ENCODE measurements at regions not wholly inside any gene's neighbourhood (a gene's known extent, or its start where the extent isn't known, plus 50 kb on each side); places are given as distances from the start of the nearest gene placed in this dataset.
"Not testable (repeated sequence)": the region's sequence is repeated elsewhere in the genome, so short reads cannot be mapped to it uniquely, and the experiment has no call there.

GRCh38 chr3:130175195-130175594, 93.6 kb downstream of the ALG1L2 start:
- H3K79me2 ChIP-seq (ENCODE audit: control insufficient read depth, insufficient read depth, low read length); dilution Hi-C loops (cut with MboI; ENCODE audit: extremely low pct_ligation_motif_present, low sequenced_read_pairs); H3K4me3 ChIP-seq (replicated peaks in 1 of 3; ENCODE audit: insufficient read depth in 1 of 3, low read depth in 1 of 3, low read length in 3 of 3); H2AFZ ChIP-seq (ENCODE audit: low read depth, low read length); H3K27me3 ChIP-seq (ENCODE audit: control insufficient read depth in 2 of 2, insufficient read depth in 2 of 2, low read length in 2 of 2); DNase-seq (ENCODE audit: low read depth, low spot score); H3K27ac ChIP-seq (ENCODE audit: insufficient read depth, low read depth, low read length); H3K9me3 ChIP-seq (replicated peaks; ENCODE audit: control insufficient read depth, insufficient read depth, low read length); POLR2A ChIA-PET; H3K36me3 ChIP-seq (ENCODE audit: control insufficient read depth in 2 of 2, extremely low read depth in 1 of 2, insufficient read depth in 2 of 2, low read length in 2 of 2); FAIRE-seq; BruUV-seq (replicated peaks); H3K9ac ChIP-seq (replicated peaks; ENCODE audit: extremely low read depth, insufficient read depth, low read length); intact Hi-C loops (cut with micrococcal nuclease); H3K9me1 ChIP-seq (replicated peaks; ENCODE audit: control insufficient read depth, extremely low read depth, insufficient read depth, low read length); H3K4me2 ChIP-seq (ENCODE audit: insufficient read depth, low read length); H4K20me1 ChIP-seq (replicated peaks; ENCODE audit: control insufficient read depth, extremely low read depth, insufficient read depth, low read length); H3K4me1 ChIP-seq (ENCODE audit: control insufficient read depth, extremely low read depth, insufficient read depth, low read length); CTCF ChIA-PET: not testable (repeated sequence)

- FAIRE-seq; H3K36me3 ChIP-seq (ENCODE audit: control insufficient read depth in 2 of 2, extremely low read depth in 1 of 2, insufficient read depth in 2 of 2, low read length in 2 of 2); POLR2A ChIA-PET; H3K9me3 ChIP-seq (replicated peaks; ENCODE audit: control insufficient read depth, insufficient read depth, low read length); H3K27me3 ChIP-seq (ENCODE audit: control insufficient read depth in 2 of 2, insufficient read depth in 2 of 2, low read length in 2 of 2); H3K4me3 ChIP-seq (replicated peaks in 1 of 3; ENCODE audit: insufficient read depth in 1 of 3, low read depth in 1 of 3, low read length in 3 of 3); dilution Hi-C loops (cut with MboI; ENCODE audit: extremely low pct_ligation_motif_present, low sequenced_read_pairs); DNase-seq (ENCODE audit: low read depth, low spot score); H3K9me1 ChIP-seq (replicated peaks; ENCODE audit: control insufficient read depth, extremely low read depth, insufficient read depth, low read length); H3K4me1 ChIP-seq (ENCODE audit: control insufficient read depth, extremely low read depth, insufficient read depth, low read length); H3K4me2 ChIP-seq (ENCODE audit: insufficient read depth, low read length); H3K9ac ChIP-seq (replicated peaks; ENCODE audit: extremely low read depth, insufficient read depth, low read length); CTCF ChIA-PET; H4K20me1 ChIP-seq (replicated peaks; ENCODE audit: control insufficient read depth, extremely low read depth, insufficient read depth, low read length); H3K27ac ChIP-seq (ENCODE audit: insufficient read depth, low read depth, low read length); BruUV-seq (replicated peaks); intact Hi-C loops (cut with micrococcal nuclease); H2AFZ ChIP-seq (ENCODE audit: low read depth, low read length); H3K79me2 ChIP-seq (ENCODE audit: control insufficient read depth, insufficient read depth, low read length): not testable (repeated sequence)
Observed at GRCh38 chr3:130176476-130177256, 95.0 kb downstream of the ALG1L2 start.

GRCh38 chr3:130178835-130179234, 97.2 kb downstream of the ALG1L2 start:
- H3K4me1 ChIP-seq (ENCODE audit: control insufficient read depth, extremely low read depth, insufficient read depth, low read length); CTCF ChIA-PET; H3K9me1 ChIP-seq (replicated peaks; ENCODE audit: control insufficient read depth, extremely low read depth, insufficient read depth, low read length); BruUV-seq (replicated peaks); POLR2A ChIA-PET; H4K20me1 ChIP-seq (replicated peaks; ENCODE audit: control insufficient read depth, extremely low read depth, insufficient read depth, low read length); dilution Hi-C loops (cut with MboI; ENCODE audit: extremely low pct_ligation_motif_present, low sequenced_read_pairs); H3K9me3 ChIP-seq (replicated peaks; ENCODE audit: control insufficient read depth, insufficient read depth, low read length); H2AFZ ChIP-seq (ENCODE audit: low read depth, low read length); H3K27me3 ChIP-seq (ENCODE audit: control insufficient read depth in 2 of 2, insufficient read depth in 2 of 2, low read length in 2 of 2); H3K4me3 ChIP-seq (replicated peaks in 1 of 3; ENCODE audit: insufficient read depth in 1 of 3, low read depth in 1 of 3, low read length in 3 of 3); H3K79me2 ChIP-seq (ENCODE audit: control insufficient read depth, insufficient read depth, low read length); intact Hi-C loops (cut with micrococcal nuclease); H3K27ac ChIP-seq (ENCODE audit: insufficient read depth, low read depth, low read length); H3K4me2 ChIP-seq (ENCODE audit: insufficient read depth, low read length); H3K9ac ChIP-seq (replicated peaks; ENCODE audit: extremely low read depth, insufficient read depth, low read length); DNase-seq (ENCODE audit: low read depth, low spot score); FAIRE-seq; H3K36me3 ChIP-seq (ENCODE audit: control insufficient read depth in 2 of 2, extremely low read depth in 1 of 2, insufficient read depth in 2 of 2, low read length in 2 of 2): not testable (repeated sequence)

GRCh38 chr3:130179353-130179970, 97.8 kb downstream of the ALG1L2 start:
- CTCF ChIA-PET; POLR2A ChIA-PET; H3K36me3 ChIP-seq (ENCODE audit: control insufficient read depth in 2 of 2, extremely low read depth in 1 of 2, insufficient read depth in 2 of 2, low read length in 2 of 2); H3K4me3 ChIP-seq (replicated peaks in 1 of 3; ENCODE audit: insufficient read depth in 1 of 3, low read depth in 1 of 3, low read length in 3 of 3); H3K27me3 ChIP-seq (ENCODE audit: control insufficient read depth in 2 of 2, insufficient read depth in 2 of 2, low read length in 2 of 2); H3K9ac ChIP-seq (replicated peaks; ENCODE audit: extremely low read depth, insufficient read depth, low read length); dilution Hi-C loops (cut with MboI; ENCODE audit: extremely low pct_ligation_motif_present, low sequenced_read_pairs); H4K20me1 ChIP-seq (replicated peaks; ENCODE audit: control insufficient read depth, extremely low read depth, insufficient read depth, low read length); DNase-seq (ENCODE audit: low read depth, low spot score); H3K9me3 ChIP-seq (replicated peaks; ENCODE audit: control insufficient read depth, insufficient read depth, low read length); H3K4me2 ChIP-seq (ENCODE audit: insufficient read depth, low read length); intact Hi-C loops (cut with micrococcal nuclease); H3K79me2 ChIP-seq (ENCODE audit: control insufficient read depth, insufficient read depth, low read length); H3K27ac ChIP-seq (ENCODE audit: insufficient read depth, low read depth, low read length); H3K4me1 ChIP-seq (ENCODE audit: control insufficient read depth, extremely low read depth, insufficient read depth, low read length); H3K9me1 ChIP-seq (replicated peaks; ENCODE audit: control insufficient read depth, extremely low read depth, insufficient read depth, low read length); FAIRE-seq; H2AFZ ChIP-seq (ENCODE audit: low read depth, low read length); BruUV-seq (replicated peaks): not testable (repeated sequence)

Data from endothelial cell of umbilical vein (primary cell).